ENCODE measurements at regions not wholly inside any gene's neighbourhood (a gene's known extent, or its start where the extent isn't known, plus 50 kb on each side); places are given as distances from the start of the nearest gene placed in this dataset.

DNA sequence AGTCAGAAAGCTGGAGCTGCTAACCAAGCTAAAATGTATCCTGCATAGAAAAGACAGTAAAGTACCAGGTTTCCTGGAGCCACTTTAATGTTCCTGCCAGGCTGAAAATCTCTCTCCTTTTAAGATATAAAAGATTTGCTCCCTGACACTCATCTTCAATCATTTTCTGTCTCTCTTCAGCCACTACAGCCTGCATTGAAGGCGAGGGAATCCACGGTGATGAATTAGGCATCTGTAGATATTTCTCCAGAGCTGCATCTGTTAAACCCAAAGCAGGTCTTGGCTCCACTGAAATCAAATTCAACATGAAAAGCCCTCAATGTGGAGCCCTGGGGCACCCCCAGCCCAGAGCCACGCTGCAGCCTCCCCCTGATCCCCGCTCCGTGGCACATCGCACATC is 94.7 kb upstream of the CRHR1 start:
- DNase-seq: no peak

DNA sequence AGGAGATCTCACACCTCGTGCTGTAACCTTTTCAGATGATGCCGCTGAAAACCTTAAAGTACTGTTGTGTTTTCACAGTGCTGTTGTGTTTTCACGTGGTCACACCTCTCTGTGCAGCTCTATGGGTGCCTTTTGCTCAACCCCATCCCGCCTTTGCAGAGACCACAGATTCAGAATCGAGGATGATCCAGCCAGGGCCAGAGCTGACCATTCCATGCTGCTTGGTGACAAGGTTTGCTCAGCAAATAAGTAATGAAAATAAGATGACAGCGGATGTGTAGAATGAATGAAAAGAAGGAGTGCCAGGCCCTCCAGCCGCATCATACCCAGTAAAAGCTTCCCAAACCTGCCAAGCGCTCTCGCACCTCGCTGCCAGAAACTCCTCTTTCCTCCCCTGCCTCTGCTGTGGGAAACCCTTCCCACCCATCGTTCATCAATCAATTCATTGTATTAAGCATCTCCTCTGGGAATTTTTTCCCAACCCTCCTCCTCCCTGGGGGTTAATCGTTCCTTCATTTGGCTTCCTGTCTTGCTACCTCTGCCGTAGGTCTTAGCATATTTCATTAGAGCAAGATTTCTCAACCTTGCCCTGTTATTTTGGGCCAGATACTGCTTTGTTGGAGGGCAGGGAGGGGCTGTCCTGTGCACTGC is 93.4 kb upstream of the CRHR1 start:
- DNase-seq: no peak

- no peak for DNase-seq
Measured at GRCh38 chr17:45692661-45693060, 91.5 kb upstream of the CRHR1 start.

GRCh38 chr17:45693792-45694191 is 90.3 kb upstream of the CRHR1 start:
- no peak for DNase-seq

DNA sequence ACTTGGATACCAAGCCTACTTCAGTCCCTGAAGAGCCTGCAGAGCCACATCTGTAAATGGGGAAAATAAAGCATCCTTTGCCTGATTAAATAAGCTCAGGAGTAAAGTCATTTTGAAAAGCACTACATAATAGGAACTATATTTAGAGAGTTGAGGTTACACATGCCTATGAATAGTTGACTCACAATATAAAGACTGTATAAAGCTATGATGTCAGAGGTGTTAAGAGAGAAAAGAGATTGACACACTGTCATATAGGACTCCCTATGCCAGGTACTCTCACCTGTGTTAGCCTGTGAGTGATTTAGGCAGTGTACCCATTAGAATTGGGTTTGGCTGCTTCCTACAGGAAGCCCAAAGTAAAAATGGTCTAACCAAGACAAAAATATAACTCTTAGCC is 87.7 kb upstream of the CRHR1 start:
- no peak for DNase-seq

- no peak for DNase-seq
Measured at GRCh38 chr17:45697076-45697475, 87.0 kb upstream of the CRHR1 start.

- no peak for DNase-seq
Measured at GRCh38 chr17:45700171-45701090, 83.7 kb upstream of the CRHR1 start.

GRCh38 chr17:45702666-45703266 is 81.4 kb upstream of the CRHR1 start:
- no peak for DNase-seq

GRCh38 chr17:45703348-45703747 is 80.8 kb upstream of the CRHR1 start:
- DNase-seq: no peak

DNA sequence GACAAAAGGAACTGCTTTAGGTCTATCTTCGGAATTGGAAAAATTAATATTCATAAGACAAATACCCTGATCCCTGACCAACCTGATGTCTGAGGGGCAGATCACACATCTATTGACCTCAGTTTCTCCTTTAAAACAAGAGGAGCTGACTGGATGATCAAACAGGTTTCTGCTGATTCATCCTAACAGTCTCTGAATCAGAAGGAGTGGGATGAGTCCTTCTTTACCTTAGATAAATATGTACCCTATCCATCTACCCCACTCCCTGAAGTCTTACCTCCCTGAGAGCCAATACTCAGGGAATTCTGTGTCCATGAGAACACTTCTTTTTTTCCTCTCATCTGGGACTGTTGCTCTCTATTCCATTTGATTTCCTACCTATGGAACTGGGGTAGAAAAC is 80.3 kb upstream of the CRHR1 start:
- DNase-seq: no peak

DNA sequence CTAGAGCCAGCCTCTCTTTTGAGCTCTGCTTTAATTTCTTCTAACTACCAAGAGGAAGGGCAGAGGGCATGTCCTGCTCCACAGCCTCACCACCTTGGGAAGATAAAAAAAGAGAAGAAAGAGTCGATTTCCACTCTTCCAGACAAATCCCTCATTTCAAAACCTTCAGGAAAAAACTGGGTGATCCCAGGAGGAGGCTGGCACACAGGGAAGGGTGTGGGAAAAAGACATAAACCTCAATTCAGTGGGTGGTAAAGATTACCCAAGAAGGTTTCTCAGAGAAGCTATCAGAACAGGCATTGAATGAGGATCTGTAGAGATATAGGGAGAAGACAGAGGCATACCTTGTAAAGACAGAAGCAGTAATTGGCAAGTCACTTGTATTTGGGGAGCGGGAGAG is 79.9 kb upstream of the CRHR1 start:
- no peak for DNase-seq

DNA sequence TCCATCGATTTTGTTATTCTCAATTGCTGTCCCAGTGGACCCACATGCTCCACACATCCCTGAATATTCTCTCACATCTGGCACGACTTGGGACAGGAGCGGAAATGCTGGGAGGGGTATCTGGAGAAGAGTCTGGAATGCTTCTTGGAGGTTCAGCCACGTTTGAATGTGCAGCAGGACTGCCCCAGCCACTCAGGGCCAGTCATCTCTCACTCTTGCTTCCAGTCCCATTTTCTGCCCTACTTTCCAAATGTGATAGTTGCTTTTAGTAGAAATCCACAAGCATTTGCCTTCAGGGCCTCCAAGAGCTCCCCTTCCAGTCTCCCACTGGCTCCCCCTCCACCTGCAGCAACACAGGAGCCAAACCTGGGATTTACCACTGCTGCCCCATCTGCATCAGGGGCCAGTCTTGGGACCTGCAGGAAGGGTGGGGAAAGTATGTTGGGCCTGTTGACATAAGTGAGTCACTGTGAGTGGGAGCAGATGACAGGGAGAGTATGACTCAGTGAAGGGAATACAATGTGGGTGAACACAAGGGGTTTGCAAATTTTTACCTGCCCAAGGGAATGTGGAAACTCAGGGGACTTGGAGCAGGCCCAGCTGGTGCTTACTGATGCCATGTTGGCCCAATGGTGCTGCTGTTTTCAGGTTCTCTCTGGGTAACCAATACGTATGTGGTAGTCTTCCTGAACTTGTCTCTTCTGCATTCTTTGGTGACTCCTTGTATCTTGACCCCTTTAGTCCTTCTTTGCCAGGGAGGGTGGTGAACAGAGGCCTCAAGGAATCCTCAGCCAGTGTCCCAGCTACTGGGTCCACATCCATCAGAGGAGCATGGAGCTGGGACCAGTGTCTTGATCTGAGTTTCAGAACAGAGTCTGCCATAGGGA is 78.8 kb upstream of the CRHR1 start:
- no peak for DNase-seq

GRCh38 chr17:45706033-45706432 is 78.1 kb upstream of the CRHR1 start:
- no peak for DNase-seq

GRCh38 chr17:45708707-45709290 is 75.3 kb upstream of the CRHR1 start:
- DNase-seq: no peak

- DNase-seq: no peak
Measured at GRCh38 chr17:45709728-45710288, 74.3 kb upstream of the CRHR1 start.

- DNase-seq: no peak
Measured at GRCh38 chr17:45715787-45716186, 68.3 kb upstream of the CRHR1 start.

- no peak for DNase-seq
Measured at GRCh38 chr17:45718791-45719190, 65.3 kb upstream of the CRHR1 start.

DNA sequence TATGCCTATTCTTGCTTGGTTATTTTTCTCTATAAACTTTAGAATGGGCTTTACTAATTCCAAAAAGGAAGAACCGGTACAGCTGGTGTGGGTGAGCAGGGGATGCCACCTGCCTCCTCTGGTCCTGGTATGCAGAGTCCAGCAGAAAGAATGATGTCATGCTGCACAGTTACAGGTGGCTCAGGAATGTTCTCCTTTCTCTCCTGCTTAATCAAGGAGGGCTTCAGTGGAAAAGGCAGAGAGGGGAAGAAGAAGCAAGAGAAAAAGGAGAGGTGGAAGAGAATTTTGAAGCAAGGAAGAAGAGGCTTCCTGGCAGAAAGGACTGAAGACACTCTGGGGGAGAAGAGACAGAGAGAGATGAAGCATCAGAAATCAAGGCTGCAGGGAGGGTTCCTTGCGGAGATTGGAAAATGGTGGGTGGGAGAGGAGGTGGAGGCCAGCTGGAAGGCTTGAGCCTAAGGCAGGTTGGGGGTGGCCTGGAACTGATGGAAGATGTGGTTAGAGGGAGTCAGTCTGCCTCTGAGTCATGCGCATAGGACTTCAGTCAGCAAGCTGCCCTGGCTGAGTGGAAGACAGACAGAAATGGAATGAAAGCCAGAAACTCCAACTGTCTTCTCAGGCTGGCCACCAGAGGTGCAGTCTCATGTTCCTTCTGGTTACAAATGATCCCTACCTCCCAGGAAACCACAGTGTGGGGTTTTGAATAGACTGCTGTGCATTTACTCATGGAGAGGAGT is 64.6 kb upstream of the CRHR1 start:
- no peak for DNase-seq

- DNase-seq: no peak
Measured at GRCh38 chr17:45720386-45720785, 63.7 kb upstream of the CRHR1 start.

DNA sequence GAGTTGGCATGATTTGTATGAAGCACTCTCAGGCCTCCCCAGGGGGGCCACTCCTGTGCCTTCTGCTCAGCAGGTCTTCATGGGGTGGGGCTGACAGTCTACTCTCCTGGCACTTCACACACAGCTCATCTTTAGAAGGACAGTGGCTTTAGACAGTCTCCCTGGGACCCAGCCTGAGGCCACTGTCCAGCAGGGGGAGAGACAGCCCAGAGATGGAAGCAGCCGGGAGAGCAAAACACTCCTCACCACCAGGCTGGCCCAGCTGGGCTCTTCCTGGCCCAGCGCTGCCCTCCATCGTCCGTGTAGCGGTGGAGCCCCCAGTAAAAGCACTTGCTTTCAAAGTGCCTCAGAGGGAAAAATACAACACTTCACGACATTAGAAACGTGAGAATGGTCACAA is 62.0 kb upstream of the CRHR1 start:
- DNase-seq: peak; percentile 56

GRCh38 chr17:45729294-45729907 is 54.7 kb upstream of the CRHR1 start:
- DNase-seq: no peak
